HUES6 (cell line): ENCODE measurements at regions not wholly inside any gene's neighbourhood (a gene's known extent, or its start where the extent isn't known, plus 50 kb on each side); places are given as distances from the start of the nearest gene placed in this dataset.

Experiments used
- H3K27ac ChIP-seq: 2 replicates; pipeline ENCODE4 v1.7.0; 2013; ENCODE audit warnings: low read depth, mild to moderate bottlenecking, low read length, inconsistent platforms
- H3K27me3 ChIP-seq: 2 replicates; pipeline ENCODE4 v1.6.1; 2013; ENCODE audit warnings: low read length; ENCODE audit not compliant: control insufficient read depth, insufficient read depth
- H3K36me3 ChIP-seq: 2 replicates; pipeline ENCODE4 v1.6.1; 2013; ENCODE audit warnings: low read length; ENCODE audit not compliant: control insufficient read depth, insufficient read depth
- H3K4me1 ChIP-seq: 2 replicates; pipeline ENCODE4 v1.6.1; 2013; ENCODE audit warnings: low read length; ENCODE audit not compliant: control insufficient read depth, insufficient read depth
- H3K4me3 ChIP-seq: 2 replicates; pipeline ENCODE4 v1.5.1; 2013; ENCODE audit warnings: low read depth, low read length
- H3K9ac ChIP-seq: one replicate; pipeline ENCODE4 v1.6.1; 2013; ENCODE audit warnings: mild to moderate bottlenecking, low read length
- H3K9me3 ChIP-seq: 2 replicates; pipeline ENCODE4 v1.6.1; 2013; ENCODE audit warnings: low read depth, low read length; ENCODE audit not compliant: control insufficient read depth, insufficient read depth

GRCh38 chr4:137610960-137611359, 78.7 kb upstream of the PCDH18 start:
- H3K36me3 ChIP-seq = no peaks in the 10 kb centered on the region
- no peak overlapping the region for H3K9ac ChIP-seq
- no peaks in the 10 kb centered on the region for H3K27me3 ChIP-seq
- peaks cover 16% of the 10 kb centered on the region for H3K4me1 ChIP-seq
- no peaks in the 10 kb centered on the region for H3K9me3 ChIP-seq
- H3K27ac ChIP-seq = 0 out of 2 replicates have a peak overlapping the region, but pooled peaks have one; percentile 13
- no peak overlapping the region for H3K4me3 ChIP-seq

GRCh38 chr4:137609718-137610430, 77.6 kb upstream of the PCDH18 start:
- Histone ChIP-seq H3K4me3 (no peak overlapping the region), H3K36me3 (no peaks in the 10 kb centered on the region), H3K9me3 (no peaks in the 10 kb centered on the region), H3K27ac (peak overlapping the region; percentile 13; the same call in 1 of the 2 replicates), H3K4me1 (peaks cover 16% of the 10 kb centered on the region), H3K27me3 (no peaks in the 10 kb centered on the region), H3K9ac (no peak overlapping the region)

GRCh38 chr4:137608085-137608484, 75.8 kb upstream of the PCDH18 start:
- Histone ChIP-seq H3K4me3 (no peak overlapping the region), H3K9me3 (no peaks in the 10 kb centered on the region), H3K36me3 (no peaks in the 10 kb centered on the region), H3K27ac (no peak overlapping the region), H3K9ac (no peak overlapping the region), H3K4me1 (peaks cover 21% of the 10 kb centered on the region), H3K27me3 (no peaks in the 10 kb centered on the region)

GRCh38 chr4:137602436-137602835, 70.1 kb upstream of the PCDH18 start:
- Histone ChIP-seq H3K36me3 (no peaks in the 10 kb centered on the region), H3K4me3 (no peak overlapping the region), H3K27ac (no peak overlapping the region), H3K9me3 (no peaks in the 10 kb centered on the region), H3K4me1 (peaks cover 5% of the 10 kb centered on the region), H3K27me3 (no peaks in the 10 kb centered on the region), H3K9ac (no peak overlapping the region)

GRCh38 chr4:137601934-137602333, 69.6 kb upstream of the PCDH18 start:
- Histone ChIP-seq H3K4me3 (no peak overlapping the region), H3K27ac (no peak overlapping the region), H3K27me3 (no peaks in the 10 kb centered on the region), H3K4me1 (peaks cover 5% of the 10 kb centered on the region), H3K9ac (no peak overlapping the region), H3K9me3 (no peaks in the 10 kb centered on the region), H3K36me3 (no peaks in the 10 kb centered on the region)

- no peak overlapping the region for H3K4me3 ChIP-seq
These were observed 67.4 kb upstream of the PCDH18 start for GRCh38 chr4:137599734-137600133.

GRCh38 chr4:137597752-137598430, 65.6 kb upstream of the PCDH18 start:
- Histone ChIP-seq H3K9me3 (no peaks in the 10 kb centered on the region), H3K27me3 (no peaks in the 10 kb centered on the region), H3K4me3 (no peak overlapping the region), H3K4me1 (no peaks in the 10 kb centered on the region; the same call in 1 of the 2 replicates), H3K36me3 (no peaks in the 10 kb centered on the region), H3K27ac (no peak overlapping the region), H3K9ac (no peak overlapping the region)

More at GRCh38 chr4:137599734-137600133, 67.4 kb upstream of the PCDH18 start:
- Histone ChIP-seq H3K27me3 (no peaks in the 10 kb centered on the region), H3K36me3 (no peaks in the 10 kb centered on the region), H3K4me1 (peaks cover 5% of the 10 kb centered on the region), H3K9ac (no peak overlapping the region), H3K9me3 (no peaks in the 10 kb centered on the region), H3K27ac (no peak overlapping the region)

- Histone ChIP-seq H3K27me3 (no peaks in the 10 kb centered on the region), H3K36me3 (no peaks in the 10 kb centered on the region), H3K4me1 (peaks cover 4% of the 10 kb centered on the region; the same call in 1 of the 2 replicates), H3K4me3 (no peak overlapping the region), H3K9me3 (no peaks in the 10 kb centered on the region), H3K27ac (no peak overlapping the region), H3K9ac (no peak overlapping the region)
These were observed 55.5 kb upstream of the PCDH18 start for GRCh38 chr4:137587796-137588195.

- H3K27ac ChIP-seq = no peak overlapping the region
- H3K27me3 ChIP-seq = no peaks in the 10 kb centered on the region
- H3K9ac ChIP-seq = no peak overlapping the region
- peaks cover 4% of the 10 kb centered on the region; the same call in 1 of the 2 replicates for H3K4me1 ChIP-seq
- no peak overlapping the region for H3K4me3 ChIP-seq
- no peaks in the 10 kb centered on the region for H3K36me3 ChIP-seq
- H3K9me3 ChIP-seq = no peaks in the 10 kb centered on the region
These were observed 51.4 kb upstream of the PCDH18 start for GRCh38 chr4:137583671-137584070.
